Neuronal stem cell (in vitro differentiated cells): ENCODE measurements at regions not wholly inside any gene's neighbourhood (a gene's known extent, or its start where the extent isn't known, plus 50 kb on each side); places are given as distances from the start of the nearest gene placed in this dataset.

Experiments
- DNase-seq: peaks from one replicate; pipeline ENCODE4 v3.0.0-alpha.2; 2013; ENCODE audit warnings: low spot score
- H2AFZ ChIP-seq: one replicate; pipeline ENCODE4 v1.6.1; 2013; ENCODE audit warnings: mild to moderate bottlenecking, low read length, inconsistent platforms
- H2AK5ac ChIP-seq: 2 replicates; pipeline ENCODE4 v1.6.1; 2013; ENCODE audit warnings: low read depth, mild to moderate bottlenecking, inconsistent platforms, low read length, moderate library complexity, mixed read lengths
- H2BK120ac ChIP-seq: 2 replicates; pipeline ENCODE4 v1.6.1; 2013; ENCODE audit warnings: low read depth, mild to moderate bottlenecking, inconsistent platforms, low read length, moderate library complexity, mixed read lengths
- H2BK12ac ChIP-seq: one replicate; pipeline ENCODE4 v1.6.1; 2013; ENCODE audit warnings: low read length, inconsistent platforms
- H2BK15ac ChIP-seq: 2 replicates; pipeline ENCODE4 v1.6.1; 2013; ENCODE audit warnings: mild to moderate bottlenecking, low read length, inconsistent platforms, mixed read lengths
- H2BK5ac ChIP-seq: one replicate; pipeline ENCODE4 v1.6.1; 2013; ENCODE audit warnings: inconsistent platforms, mild to moderate bottlenecking, low read length, moderate library complexity
- H3K14ac ChIP-seq: one replicate; pipeline ENCODE4 v1.6.1; 2013; ENCODE audit warnings: low read length, inconsistent platforms
- H3K18ac ChIP-seq: 2 replicates; pipeline ENCODE4 v1.6.1; 2013; ENCODE audit warnings: low read length, inconsistent platforms
- H3K23ac ChIP-seq: 2 replicates; pipeline ENCODE4 v1.6.1; 2013; ENCODE audit warnings: low read depth, mild to moderate bottlenecking, mixed read lengths, low read length, inconsistent platforms; ENCODE audit not compliant: poor library complexity
- H3K27ac ChIP-seq: replicated peaks from 3 replicates; pipeline ENCODE4 v1.5.1; 2013; ENCODE audit warnings: low read length, inconsistent platforms
- H3K27me3 ChIP-seq, 3 experiments: 2 replicates each; pipeline ENCODE4 v1.6.1; 2013; ENCODE audit warnings: low read length in 3 of 3, mild to moderate bottlenecking in 2 of 3, inconsistent platforms in 1 of 3, low read depth in 1 of 3, mixed read lengths in 1 of 3, moderate library complexity in 1 of 3; ENCODE audit not compliant: control insufficient read depth in 3 of 3, insufficient read depth in 3 of 3
- H3K36me3 ChIP-seq, 2 donors: replicated peaks in 1 of 2; 2 replicates each; pipeline ENCODE4 v1.6.1; 2013; ENCODE audit warnings: low read length in 2 of 2; ENCODE audit not compliant: control insufficient read depth in 2 of 2, insufficient read depth in 2 of 2
- H3K4ac ChIP-seq: 2 replicates; pipeline ENCODE4 v1.6.1; 2013; ENCODE audit warnings: inconsistent platforms, mild to moderate bottlenecking, low read length, moderate library complexity
- H3K4me1 ChIP-seq, 2 donors: 1 replicate in 1 of 2; 2 replicates in 1 of 2; pipeline ENCODE4 v1.6.1; 2013; ENCODE audit warnings: low read length in 2 of 2, low read depth in 1 of 2; ENCODE audit not compliant: control insufficient read depth in 2 of 2, insufficient read depth in 1 of 2
- H3K4me2 ChIP-seq: one replicate; pipeline ENCODE4 v1.6.1; 2013; ENCODE audit warnings: mild to moderate bottlenecking, low read length, inconsistent platforms; ENCODE audit not compliant: insufficient read depth, poor library complexity, severe bottlenecking
- H3K4me3 ChIP-seq, 2 donors: 2 replicates each; pipeline ENCODE4 v1.5.1; 2013; ENCODE audit warnings: low read length in 2 of 2, mild to moderate bottlenecking in 2 of 2, inconsistent platforms in 1 of 2, moderate library complexity in 1 of 2
- H3K79me1 ChIP-seq: one replicate; pipeline ENCODE4 v1.6.1; 2013; ENCODE audit warnings: low read depth, mild to moderate bottlenecking, inconsistent platforms, low read length, moderate library complexity
- H3K9ac ChIP-seq: one replicate; pipeline ENCODE4 v1.6.1; 2013; ENCODE audit warnings: mild to moderate bottlenecking, low read depth, low read length, inconsistent platforms; ENCODE audit not compliant: poor library complexity
- H3K9me3 ChIP-seq, 2 donors: replicated peaks in 1 of 2; 2 replicates each; pipeline versions ENCODE3 to v1.6.1; 2013; ENCODE audit warnings: low read length in 2 of 2, mild to moderate bottlenecking in 2 of 2, inconsistent platforms in 1 of 2, low read depth in 1 of 2, mixed read lengths in 1 of 2, moderate library complexity in 1 of 2; ENCODE audit not compliant: control insufficient read depth in 2 of 2, insufficient read depth in 1 of 2
- H4K8ac ChIP-seq: one replicate; pipeline ENCODE4 v1.6.1; 2013; ENCODE audit warnings: low read depth, mild to moderate bottlenecking, inconsistent platforms, low read length, moderate library complexity
- H4K91ac ChIP-seq: one replicate; pipeline ENCODE4 v1.6.1; 2013; ENCODE audit warnings: low read length, low read depth, mild to moderate bottlenecking, inconsistent platforms; ENCODE audit not compliant: poor library complexity
- WGBS, 2 donors: extraction: QIAGEN DNeasy Blood & Tissue Kit; methylation state at CpG; one replicate each; pipeline ENCODE4 v1.1.7; 2013; ENCODE audit warnings: missing lambda C conversion rate in 2 of 2, mixed read lengths in 1 of 2; ENCODE audit not compliant: insufficient read length in 2 of 2, insufficient replicate concordance in 1 of 2; ENCODE audit errors: extremely low coverage in 2 of 2; 5-methylcytosine and 5-hydroxymethylcytosine counted together

DNA sequence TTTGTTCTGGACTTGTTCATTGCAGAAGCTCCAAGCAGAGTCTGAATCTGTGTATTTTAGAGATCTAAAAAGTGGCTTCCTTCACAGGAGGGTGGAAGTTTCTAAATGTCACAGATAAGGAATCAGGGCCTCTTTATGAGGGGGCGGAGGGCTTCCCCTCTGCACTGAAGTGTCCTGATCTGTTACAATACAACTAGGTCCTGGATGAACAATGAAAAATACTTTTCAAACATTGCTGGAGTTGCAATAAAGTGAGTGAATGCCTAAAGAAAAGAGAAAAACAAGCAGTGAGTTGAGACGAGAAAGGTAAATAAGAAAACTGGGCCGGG, 179.3 kb upstream of the HDAC4 start:
- H3K27me3 ChIP-seq: peaks cover 0 to 5% (median 0%) of the 10 kb centered on the region in 3 experiments
- H4K8ac ChIP-seq: no peak overlapping the region
- H3K4me2 ChIP-seq: no peak overlapping the region
- no peak overlapping the region for H3K27ac ChIP-seq
- no peaks in the 10 kb centered on the region for H3K36me3 ChIP-seq
- no peak overlapping the region for H2AK5ac ChIP-seq
- no peak for DNase-seq
- H3K9ac ChIP-seq: no peak overlapping the region
- H4K91ac ChIP-seq: no peak overlapping the region
- H2BK15ac ChIP-seq: no peak overlapping the region
- no peak overlapping the region for H2BK5ac ChIP-seq
- no peak overlapping the region for H3K23ac ChIP-seq
- H2BK120ac ChIP-seq: no peak overlapping the region
- H3K4me1 ChIP-seq: peaks cover 0 to 2% of the 10 kb centered on the region in 2 donors
- no CpG with 5 or more reads among the region's 3 CpGs for whole genome bisulfite sequencing, 2 donors
- H3K4me3 ChIP-seq: no peak overlapping the region
- no peak overlapping the region for H2BK12ac ChIP-seq
- no peak overlapping the region for H3K18ac ChIP-seq
- no peak overlapping the region for H3K4ac ChIP-seq
- H3K14ac ChIP-seq: no peak overlapping the region
- no peak overlapping the region for H2AFZ ChIP-seq
- H3K9me3 ChIP-seq: no peaks in the 10 kb centered on the region
- no peaks in the 10 kb centered on the region for H3K79me1 ChIP-seq

DNA sequence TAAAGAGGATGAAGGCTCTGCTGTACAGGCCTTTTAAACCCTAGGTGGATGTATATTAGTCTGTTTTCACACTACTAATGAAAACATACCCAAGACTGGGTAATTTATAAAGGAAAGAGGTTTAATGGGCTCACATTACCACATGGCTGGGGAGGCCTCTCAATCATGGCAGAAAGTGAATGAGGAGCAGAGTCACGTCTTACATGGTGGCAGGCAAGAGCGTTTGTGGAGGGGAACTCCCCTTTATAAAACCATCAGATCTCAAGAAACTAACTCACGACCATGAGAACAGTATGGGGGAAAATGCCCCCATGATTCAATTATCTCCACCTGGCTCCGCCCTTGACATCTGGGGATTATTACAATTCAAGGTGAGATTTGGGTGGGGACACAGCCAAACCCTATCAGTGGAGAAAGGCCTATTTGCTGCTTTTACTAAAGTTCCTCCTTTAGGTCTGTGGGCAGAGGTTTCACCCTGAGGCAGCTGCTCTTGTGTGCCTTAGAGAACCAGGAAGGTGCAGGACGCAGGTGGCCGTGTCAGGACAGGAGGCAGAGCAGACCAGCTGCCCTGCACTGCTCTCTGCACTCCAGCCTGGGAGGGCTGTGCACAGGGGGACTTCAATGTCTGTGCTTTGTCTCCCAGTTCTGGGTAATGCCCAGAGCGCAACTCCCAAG, 178.8 kb upstream of the HDAC4 start:
- no CpG with 5 or more reads among the region's 7 CpGs for WGBS, 2 donors
- Histone ChIP-seq H3K18ac (no peak overlapping the region), H2BK15ac (no peak overlapping the region), H3K79me1 (no peaks in the 10 kb centered on the region), H2BK5ac (no peak overlapping the region), H4K8ac (no peak overlapping the region), H3K9ac (no peak overlapping the region), H2BK12ac (no peak overlapping the region), H4K91ac (no peak overlapping the region), H2AK5ac (no peak overlapping the region), H3K9me3 (no peaks in the 10 kb centered on the region), H2AFZ (no peak overlapping the region), H3K27me3 (peaks cover 0 to 8% (median 0%) of the 10 kb centered on the region in 3 experiments), H3K14ac (no peak overlapping the region), H3K27ac (no peak overlapping the region), H3K36me3 (no peaks in the 10 kb centered on the region), H3K23ac (no peak overlapping the region), H2BK120ac (no peak overlapping the region), H3K4me3 (no peak overlapping the region), H3K4ac (no peak overlapping the region), H3K4me1 (peaks cover under 1 to 2% of the 10 kb centered on the region in 2 donors), H3K4me2 (no peak overlapping the region)
- no peak for DNase-seq

DNA sequence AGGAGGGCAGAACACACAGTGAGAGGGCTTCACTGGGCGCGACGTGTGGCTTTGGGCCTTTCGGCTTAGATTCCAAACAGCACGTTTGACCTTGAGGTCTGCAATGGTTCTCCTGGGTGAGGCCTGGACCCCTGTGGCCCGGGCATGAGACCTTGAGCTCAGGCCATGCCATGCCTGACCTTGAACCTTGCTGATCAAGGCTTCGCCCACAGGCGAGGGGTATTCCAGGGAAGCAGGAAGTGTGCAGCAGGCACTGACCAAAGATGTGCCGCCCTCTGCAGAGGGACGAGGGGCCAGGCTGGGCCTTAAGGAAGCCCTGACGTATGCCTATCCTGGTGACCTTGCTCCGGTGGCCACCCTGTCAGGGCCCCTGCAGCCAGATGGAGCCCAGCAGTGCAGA, 178.3 kb upstream of the HDAC4 start:
- WGBS, 2 donors: no CpG with 5 or more reads among the region's 12 CpGs

DNA sequence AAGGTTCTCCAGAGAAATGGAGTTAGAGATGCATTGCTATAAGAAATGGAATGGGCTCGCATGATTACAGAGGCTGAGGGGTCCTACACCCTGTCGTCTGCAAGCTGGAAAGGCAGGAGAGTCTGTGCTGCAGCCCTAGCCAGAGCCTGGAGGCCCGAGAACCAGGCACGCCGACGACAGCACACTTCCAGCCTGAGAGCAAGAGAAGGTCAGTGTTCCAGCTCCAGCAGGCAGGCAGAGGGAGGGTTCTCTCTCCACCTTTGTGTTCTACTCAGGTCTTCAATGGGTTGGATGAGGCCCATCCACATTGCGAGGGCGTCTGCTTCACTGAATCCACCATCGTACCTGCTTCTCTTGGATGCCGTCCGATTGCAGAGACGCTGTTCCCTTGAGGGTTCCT, 177.6 kb upstream of the HDAC4 start:
- H3K9me3 ChIP-seq: no peaks in the 10 kb centered on the region
- peak overlapping the region; percentile 20 for H3K18ac ChIP-seq
- H2BK15ac ChIP-seq: no peak overlapping the region
- H2BK12ac ChIP-seq: no peak overlapping the region
- peaks cover 2% of the 10 kb centered on the region in 2 donors for H3K4me1 ChIP-seq
- H3K79me1 ChIP-seq: no peaks in the 10 kb centered on the region
- H3K27me3 ChIP-seq: peaks cover 0 to 9% (median 0%) of the 10 kb centered on the region in 3 experiments
- no peak overlapping the region for H3K4ac ChIP-seq
- no peak overlapping the region for H3K27ac ChIP-seq
- no peak overlapping the region for H2BK120ac ChIP-seq
- no peaks in the 10 kb centered on the region for H3K36me3 ChIP-seq
- no peak overlapping the region for H4K91ac ChIP-seq
- no peak overlapping the region for H3K23ac ChIP-seq
- no peak overlapping the region for H2AFZ ChIP-seq
- no peak overlapping the region for H4K8ac ChIP-seq
- no peak overlapping the region for H3K9ac ChIP-seq
- H3K14ac ChIP-seq: no peak overlapping the region
- H2BK5ac ChIP-seq: no peak overlapping the region
- H3K4me3 ChIP-seq: no peak overlapping the region
- no peak overlapping the region for H2AK5ac ChIP-seq
- DNase-seq: no peak
- no CpG with 5 or more reads among the region's 12 CpGs for WGBS, 2 donors
- no peak overlapping the region for H3K4me2 ChIP-seq

More for the DNA sequence above, 178.3 kb upstream of the HDAC4 start:
- no peak overlapping the region for H3K4me3 ChIP-seq
- H2BK15ac ChIP-seq: no peak overlapping the region
- H3K9ac ChIP-seq: no peak overlapping the region
- no peak overlapping the region for H3K4me2 ChIP-seq
- no peak overlapping the region for H2AK5ac ChIP-seq
- no peak overlapping the region for H3K18ac ChIP-seq
- no peak overlapping the region for H3K4ac ChIP-seq
- H3K23ac ChIP-seq: no peak overlapping the region
- no peak overlapping the region for H3K27ac ChIP-seq
- no peak overlapping the region for H2BK5ac ChIP-seq
- no peak overlapping the region for H4K91ac ChIP-seq
- H3K9me3 ChIP-seq: no peaks in the 10 kb centered on the region
- peaks cover 2% of the 10 kb centered on the region in 2 donors for H3K4me1 ChIP-seq
- no peak overlapping the region for H4K8ac ChIP-seq
- peaks cover 0 to 9% (median 0%) of the 10 kb centered on the region in 3 experiments for H3K27me3 ChIP-seq
- no peak overlapping the region for H2BK12ac ChIP-seq
- no peak for DNase-seq
- no peak overlapping the region for H2BK120ac ChIP-seq
- H2AFZ ChIP-seq: no peak overlapping the region
- H3K14ac ChIP-seq: no peak overlapping the region
- no peaks in the 10 kb centered on the region for H3K36me3 ChIP-seq
- H3K79me1 ChIP-seq: no peaks in the 10 kb centered on the region
